Panc1 (cell line): ENCODE measurements at regions not wholly inside any gene's neighbourhood (a gene's known extent, or its start where the extent isn't known, plus 50 kb on each side); places are given as distances from the start of the nearest gene placed in this dataset.

Source experiments
- ATAC-seq: fragments of 200-7000 bp; cut with Tn5 transposase; 2 replicates; pipeline ENCODE4 v1.9.1; 2020; ENCODE audit warnings: mild to moderate bottlenecking, moderate library complexity
- BruUV-seq: library from RNA; stranded (reverse); fragments of 400-500 nt; replicated peaks from 2 replicates; lab custom pipeline; 2021; lab: Mats Ljungman, UMichigan
- CTCF ChIA-PET: fragments of 300-600 bp; sonication (Branson Sonifier 250); formaldehyde crosslinking; loops from one replicate; lab custom pipeline; 2022; ENCODE audit warnings: antibody characterized with exemption; lab: Charles Lee
- POLR2A ChIA-PET: fragments of 300-600 bp; sonication (Branson Sonifier 250); formaldehyde crosslinking; loops from one replicate; lab custom pipeline; 2022; ENCODE audit warnings: antibody characterized with exemption; lab: Charles Lee
- DNase-seq: peaks from one replicate; pipeline ENCODE4 v3.0.0-alpha.2; 2010; ENCODE audit warnings: low read depth, low spot score
- H3K27ac ChIP-seq: 2 replicates; pipeline ENCODE4 v1.5.1; 2011; ENCODE audit warnings: mild to moderate bottlenecking, low read length, inconsistent platforms
- H3K27me3 ChIP-seq: fragments of 200-500 bp; sonication (Bioruptor generic); 2 replicates; pipeline ENCODE4 v1.6.0; 2014; ENCODE audit warnings: low read length, inconsistent platforms; ENCODE audit not compliant: control insufficient read depth, insufficient read depth
- H3K36me3 ChIP-seq: fragments of 200-500 bp; sonication (Bioruptor generic); 2 replicates; pipeline ENCODE4 v1.5.1; 2014; ENCODE audit warnings: inconsistent platforms, mild to moderate bottlenecking, low read length, moderate library complexity; ENCODE audit not compliant: control insufficient read depth, insufficient read depth
- H3K4me1 ChIP-seq: 2 replicates; pipeline ENCODE4 v1.5.1; 2011; ENCODE audit warnings: inconsistent platforms, mild to moderate bottlenecking, low read length, moderate library complexity; ENCODE audit not compliant: control insufficient read depth, insufficient read depth
- H3K4me3 ChIP-seq, 2 experiments: 2 replicates each; pipeline ENCODE4 v1.5.1; 2011 to 2012; ENCODE audit warnings: low read depth in 2 of 2, low read length in 2 of 2, mild to moderate bottlenecking in 2 of 2, inconsistent platforms in 1 of 2, moderate library complexity in 1 of 2
- H3K9me3 ChIP-seq: fragments of 200-500 bp; sonication (Bioruptor generic); 2 replicates; pipeline ENCODE4 v1.5.1; 2014; ENCODE audit warnings: low read depth, mild to moderate bottlenecking, inconsistent platforms, low read length, moderate library complexity; ENCODE audit not compliant: control insufficient read depth, insufficient read depth
- CTCF ChIP-seq: fragments of 450-650 bp; IDR thresholded peaks from 2 replicates; pipeline ENCODE4 v1.5.1; 2017; ENCODE audit warnings: mild to moderate bottlenecking
- POLR2AphosphoS5 ChIP-seq: IDR thresholded peaks from 2 replicates; pipeline ENCODE4 v1.6.1; 2012; ENCODE audit warnings: mild to moderate bottlenecking, low read depth, low read length, moderate library complexity
- REST ChIP-seq, 2 experiments: IDR thresholded peaks; 2 replicates each; pipeline ENCODE4 v1.6.1; 2011 to 2012; ENCODE audit warnings: low read depth in 2 of 2, control low read depth in 1 of 2, low read length in 1 of 2, mild to moderate bottlenecking in 1 of 2, moderate library complexity in 1 of 2; ENCODE audit not compliant: insufficient read depth in 1 of 2
- SIN3A ChIP-seq: IDR thresholded peaks from 2 replicates; pipeline ENCODE4 v1.6.1; 2012; ENCODE audit warnings: low read depth, mild to moderate bottlenecking, low read length, moderate library complexity, borderline replicate concordance; ENCODE audit not compliant: insufficient read depth
- TCF7L2 ChIP-seq: IDR thresholded peaks from 2 replicates; pipeline ENCODE4 v1.6.1; 2011; ENCODE audit warnings: mild to moderate bottlenecking, low read depth, low read length, inconsistent platforms
- in situ Hi-C: cut with HindIII; loops from 2 replicates; pipeline ENCODE4 v1.10.0; 2016; ENCODE audit warnings: low sequenced_read_pairs, low pct_unique_long_range_greater_than_20kb
- intact Hi-C: fragments of 100-400 bp; cut with micrococcal nuclease; formaldehyde crosslinking; loops from one replicate; pipeline ENCODE4 v1.10.0; 2022; ENCODE audit not compliant: unreplicated experiment

GRCh38 chr3:16066975-16067374 is 107.5 kb upstream of the GALNT15 start:
- Histone ChIP-seq H3K4me3 (no peak overlapping the region), H3K27ac (peak overlapping the region; percentile 87), H3K9me3 (peaks cover 2% of the 10 kb centered on the region; the same call in 1 of the 2 replicates), H3K27me3 (no peaks in the 10 kb centered on the region), H3K36me3 (no peaks in the 10 kb centered on the region), H3K4me1 (peaks cover 27% of the 10 kb centered on the region)
- TF ChIP-seq POLR2AphosphoS5 = no peak
- TF ChIP-seq REST (IDR thresholded peaks at IDR 0.05; ENCODE audit: insufficient read depth in 1 of 2, low read depth in 2 of 2, low read length in 1 of 2) = no peak
- TF ChIP-seq CTCF = no peak
- no peak for TF ChIP-seq SIN3A
- no peak for TF ChIP-seq TCF7L2
- ATAC-seq (no peak), DNase-seq (no peak)
- in situ Hi-C loops (no loop called here), intact Hi-C loops (loop anchor here (5.0 kb wide), 1 partner anchor 180 kb away; no protein-coding TSS in a partner anchor)
- BruUV-seq = no TSS peak
- CTCF ChIA-PET = no interaction called here
- POLR2A ChIA-PET = no interaction called here

- ATAC-seq (peak; percentile 86), DNase-seq (no peak)
- no peaks in the 10 kb centered on the region for H3K36me3 ChIP-seq
- no peak overlapping the region for H3K4me3 ChIP-seq
- no peaks in the 10 kb centered on the region for H3K27me3 ChIP-seq
- in situ Hi-C loops (no loop called here), intact Hi-C loops (loop anchor here (5.0 kb wide), 1 partner anchor 179 kb away; no protein-coding TSS in a partner anchor)
- H3K9me3 ChIP-seq = peaks cover 2% of the 10 kb centered on the region; the same call in 1 of the 2 replicates
- peaks cover 27% of the 10 kb centered on the region for H3K4me1 ChIP-seq
- no peak for TF ChIP-seq SIN3A
- TF ChIP-seq POLR2AphosphoS5 = peak; percentile 43; the same call in 1 of the 2 replicates
- peak; percentile 77 for TF ChIP-seq TCF7L2
- ChIA-PET CTCF (no interaction called here), POLR2A (no interaction called here)
- no TSS peak for BruUV-seq
- peak overlapping the region; percentile 87 for H3K27ac ChIP-seq
Measured at GRCh38 chr3:16067837-16068471, 106.5 kb upstream of the GALNT15 start.
